H1 (cell line): ENCODE measurements at regions not wholly inside any gene's neighbourhood (a gene's known extent, or its start where the extent isn't known, plus 50 kb on each side); places are given as distances from the start of the nearest gene placed in this dataset.
A peak's percentile ranks its signal among the peaks of the same experiment; 100 is the strongest.

Source experiments
- EGR1 ChIP-seq: IDR thresholded peaks from 2 replicates; pipeline ENCODE4 v1.6.1; 2011; ENCODE audit warnings: low read depth, low read length, borderline replicate concordance
- JUND ChIP-seq: IDR thresholded peaks from 2 replicates; pipeline ENCODE4 v1.6.1; 2011; ENCODE audit warnings: mild to moderate bottlenecking, improper control_type of control experiment, low read length
- KDM1A ChIP-seq: fragments of 200-600, 300-600 bp; sonication (generic); IDR thresholded peaks from 2 replicates; pipeline ENCODE4 v1.7.1; 2016; ENCODE audit warnings: mild to moderate bottlenecking, low read length, borderline replicate concordance
- RAD21 ChIP-seq, 2 experiments: IDR thresholded peaks in 1 of 2; conservative IDR thresholded peaks in 1 of 2; 2 replicates each; pipeline ENCODE4 v1.6.1; 2011; ENCODE audit warnings: low read depth in 2 of 2, low read length in 2 of 2, improper control_type of control experiment in 1 of 2, inconsistent platforms in 1 of 2, mild to moderate bottlenecking in 1 of 2, moderate library complexity in 1 of 2
- RBBP5 ChIP-seq: IDR thresholded peaks from 2 replicates; pipeline ENCODE4 v1.7.1; 2012; ENCODE audit warnings: low read depth, mild to moderate bottlenecking, inconsistent platforms, low read length, moderate library complexity, borderline replicate concordance
- RXRA ChIP-seq: IDR thresholded peaks from 2 replicates; pipeline ENCODE4 v1.6.1; 2011; ENCODE audit warnings: low read depth, mild to moderate bottlenecking, low read length, moderate library complexity; ENCODE audit not compliant: insufficient read depth
- SIN3A ChIP-seq, 2 experiments: IDR thresholded peaks in 1 of 2; conservative IDR thresholded peaks in 1 of 2; 2 replicates each; pipeline ENCODE4 v1.6.1; 2011 to 2012; ENCODE audit warnings: low read length in 2 of 2, improper control_type of control experiment in 1 of 2, low read depth in 1 of 2, mild to moderate bottlenecking in 1 of 2
- YY1 ChIP-seq: IDR thresholded peaks from 2 replicates; pipeline ENCODE4 v1.6.1; 2011; ENCODE audit warnings: low read depth, mild to moderate bottlenecking, low read length
- TF ChIP-seq, protein P1 (sequence below): IDR thresholded peaks from 2 replicates; pipeline ENCODE4 v1.6.1; 2012; ENCODE audit warnings: low read length, inconsistent platforms
- TF ChIP-seq, protein P2 (sequence below): IDR thresholded peaks from 2 replicates; pipeline ENCODE4 v1.6.1; 2012; ENCODE audit warnings: inconsistent platforms

DNA sequence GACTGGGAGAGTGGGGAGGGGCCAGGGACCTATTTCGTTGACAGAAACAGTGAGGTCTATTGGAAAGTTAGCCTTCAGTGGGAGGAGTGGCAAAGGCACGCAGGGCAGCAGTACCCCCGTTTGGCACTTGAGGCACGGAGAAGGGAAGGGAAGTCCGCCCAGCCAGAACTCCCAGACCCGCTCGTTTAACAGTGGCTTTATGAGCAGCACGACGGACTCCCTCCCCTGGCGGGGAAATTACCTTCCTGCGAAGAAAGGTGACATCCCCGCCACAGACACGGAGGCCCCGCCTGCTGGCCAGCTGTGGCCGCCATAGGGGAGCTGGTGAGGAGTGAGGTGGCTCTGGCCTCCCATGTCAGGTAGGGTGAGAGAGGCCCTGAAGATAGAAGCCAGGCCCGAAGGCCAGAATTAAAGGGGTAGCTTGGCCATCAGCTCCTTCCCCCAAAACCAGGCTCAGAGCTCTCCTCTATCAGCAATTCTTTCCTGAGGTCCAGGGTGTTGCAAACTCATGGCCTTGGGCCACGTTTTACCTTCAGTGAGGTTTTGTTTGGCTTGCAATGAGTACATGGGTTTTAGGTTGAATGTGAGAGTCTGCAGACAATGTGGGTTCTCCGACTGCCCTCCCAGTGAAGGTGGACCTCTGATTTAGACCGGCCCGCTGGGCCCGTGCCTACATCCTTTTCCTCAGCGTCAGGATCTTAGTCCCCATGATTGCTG, 123.7 kb downstream of the MRPL14 start (continued):
- TF ChIP-seq, protein P1, sequence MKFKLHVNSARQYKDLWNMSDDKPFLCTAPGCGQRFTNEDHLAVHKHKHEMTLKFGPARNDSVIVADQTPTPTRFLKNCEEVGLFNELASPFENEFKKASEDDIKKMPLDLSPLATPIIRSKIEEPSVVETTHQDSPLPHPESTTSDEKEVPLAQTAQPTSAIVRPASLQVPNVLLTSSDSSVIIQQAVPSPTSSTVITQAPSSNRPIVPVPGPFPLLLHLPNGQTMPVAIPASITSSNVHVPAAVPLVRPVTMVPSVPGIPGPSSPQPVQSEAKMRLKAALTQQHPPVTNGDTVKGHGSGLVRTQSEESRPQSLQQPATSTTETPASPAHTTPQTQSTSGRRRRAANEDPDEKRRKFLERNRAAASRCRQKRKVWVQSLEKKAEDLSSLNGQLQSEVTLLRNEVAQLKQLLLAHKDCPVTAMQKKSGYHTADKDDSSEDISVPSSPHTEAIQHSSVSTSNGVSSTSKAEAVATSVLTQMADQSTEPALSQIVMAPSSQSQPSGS, result 0 out of 2 replicates have a peak, but pooled peaks have one; percentile 10
- TF ChIP-seq RXRA, result no peak
- peak; percentile 15; the same call in 1 of the 2 replicates for TF ChIP-seq RBBP5
- TF ChIP-seq EGR1, result no peak
- no peak for TF ChIP-seq RAD21 (IDR thresholded peaks at IDR 0.05 in 1 of 2, conservative IDR thresholded peaks at IDR 0.05 in 1 of 2; ENCODE audit: low read depth in 2 of 2, low read length in 2 of 2)
- TF ChIP-seq JUND, result no peak
- no peak for TF ChIP-seq KDM1A
- no peak for TF ChIP-seq YY1
- TF ChIP-seq, protein P2, sequence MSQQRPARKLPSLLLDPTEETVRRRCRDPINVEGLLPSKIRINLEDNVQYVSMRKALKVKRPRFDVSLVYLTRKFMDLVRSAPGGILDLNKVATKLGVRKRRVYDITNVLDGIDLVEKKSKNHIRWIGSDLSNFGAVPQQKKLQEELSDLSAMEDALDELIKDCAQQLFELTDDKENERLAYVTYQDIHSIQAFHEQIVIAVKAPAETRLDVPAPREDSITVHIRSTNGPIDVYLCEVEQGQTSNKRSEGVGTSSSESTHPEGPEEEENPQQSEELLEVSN, result peak; percentile 64
- no peak for TF ChIP-seq SIN3A (conservative IDR thresholded peaks at IDR 0.05 in 1 of 2, IDR thresholded peaks at IDR 0.05 in 1 of 2; ENCODE audit: low read depth in 1 of 2, low read length in 2 of 2)
